Loucy (cell line): ENCODE measurements at regions not wholly inside any gene's neighbourhood (a gene's known extent, or its start where the extent isn't known, plus 50 kb on each side); places are given as distances from the start of the nearest gene placed in this dataset.

Source experiments
- H2AFZ ChIP-seq: fragments of 200-600 bp; sonication (generic); 2 replicates; pipeline ENCODE4 v1.6.0; 2016; ENCODE audit warnings: antibody characterized with exemption, mild to moderate bottlenecking, low read length, moderate library complexity
- H3F3A ChIP-seq: fragments of 200-600 bp; 2 replicates; pipeline ENCODE4 v1.6.0; 2016; ENCODE audit warnings: antibody characterized with exemption, low read depth, mild to moderate bottlenecking
- H3K27me3 ChIP-seq: fragments of 200-600 bp; sonication (generic); 2 replicates; pipeline ENCODE4 v1.6.1; 2014; ENCODE audit warnings: low read length, mild to moderate bottlenecking; ENCODE audit not compliant: insufficient read depth, poor library complexity, severe bottlenecking
- H3K36me3 ChIP-seq: fragments of 200-600 bp; sonication (generic); 2 replicates; pipeline ENCODE4 v1.6.1; 2016; ENCODE audit warnings: low read length; ENCODE audit not compliant: insufficient read depth
- H3K4me1 ChIP-seq: fragments of 200-600 bp; sonication (generic); 2 replicates; pipeline ENCODE4 v1.5.1; 2014; ENCODE audit warnings: low read length, mild to moderate bottlenecking; ENCODE audit not compliant: insufficient read depth, poor library complexity, severe bottlenecking
- H3K4me2 ChIP-seq: fragments of 200-600 bp; sonication (generic); 2 replicates; pipeline ENCODE4 v1.6.0; 2014; ENCODE audit warnings: antibody characterized with exemption, low read length, low read depth, mild to moderate bottlenecking; ENCODE audit not compliant: poor library complexity, severe bottlenecking
- H3K4me3 ChIP-seq: fragments of 200-600 bp; sonication (generic); 2 replicates; pipeline ENCODE4 v1.5.1; 2014; ENCODE audit warnings: low read length, mild to moderate bottlenecking, mixed read lengths; ENCODE audit not compliant: poor library complexity, severe bottlenecking
- H3K79me2 ChIP-seq: fragments of 200-600 bp; sonication (generic); 2 replicates; pipeline ENCODE4 v1.6.1; 2014; ENCODE audit warnings: low read length; ENCODE audit not compliant: insufficient read depth
- H3K9ac ChIP-seq: fragments of 200-600 bp; sonication (generic); 2 replicates; pipeline ENCODE4 v1.6.0; 2014; ENCODE audit warnings: mild to moderate bottlenecking, low read depth, low read length, moderate library complexity; ENCODE audit not compliant: poor library complexity, severe bottlenecking
- H3K9me2 ChIP-seq: fragments of 200-600 bp; sonication (generic); replicated peaks from 2 replicates; pipeline ENCODE4 v1.6.1; 2016; ENCODE audit warnings: low read depth, low read length, mixed read lengths
- H3K9me3 ChIP-seq: fragments of 200-600 bp; sonication (generic); 2 replicates; pipeline ENCODE4 v1.6.1; 2014; ENCODE audit warnings: mild to moderate bottlenecking, antibody characterized with exemption, low read length, low read depth; ENCODE audit not compliant: insufficient read depth
- H4K20me1 ChIP-seq: fragments of 200-600 bp; sonication (generic); 2 replicates; pipeline ENCODE4 v1.6.0; 2014; ENCODE audit warnings: antibody characterized with exemption, low read length, mild to moderate bottlenecking; ENCODE audit not compliant: insufficient read depth, poor library complexity, severe bottlenecking
- EZH2phosphoT487 ChIP-seq: fragments of 200-600 bp; IDR thresholded peaks from 2 replicates; pipeline ENCODE4 v1.6.1; 2018; ENCODE audit warnings: antibody characterized with exemption, mild to moderate bottlenecking, moderate library complexity, borderline replicate concordance
- TF ChIP-seq, protein P1 (sequence below): fragments of 200-600 bp; sonication (generic); conservative IDR thresholded peaks from 2 replicates; pipeline ENCODE4 v1.5.1; 2014; ENCODE audit warnings: mild to moderate bottlenecking, antibody characterized with exemption, low read length

DNA sequence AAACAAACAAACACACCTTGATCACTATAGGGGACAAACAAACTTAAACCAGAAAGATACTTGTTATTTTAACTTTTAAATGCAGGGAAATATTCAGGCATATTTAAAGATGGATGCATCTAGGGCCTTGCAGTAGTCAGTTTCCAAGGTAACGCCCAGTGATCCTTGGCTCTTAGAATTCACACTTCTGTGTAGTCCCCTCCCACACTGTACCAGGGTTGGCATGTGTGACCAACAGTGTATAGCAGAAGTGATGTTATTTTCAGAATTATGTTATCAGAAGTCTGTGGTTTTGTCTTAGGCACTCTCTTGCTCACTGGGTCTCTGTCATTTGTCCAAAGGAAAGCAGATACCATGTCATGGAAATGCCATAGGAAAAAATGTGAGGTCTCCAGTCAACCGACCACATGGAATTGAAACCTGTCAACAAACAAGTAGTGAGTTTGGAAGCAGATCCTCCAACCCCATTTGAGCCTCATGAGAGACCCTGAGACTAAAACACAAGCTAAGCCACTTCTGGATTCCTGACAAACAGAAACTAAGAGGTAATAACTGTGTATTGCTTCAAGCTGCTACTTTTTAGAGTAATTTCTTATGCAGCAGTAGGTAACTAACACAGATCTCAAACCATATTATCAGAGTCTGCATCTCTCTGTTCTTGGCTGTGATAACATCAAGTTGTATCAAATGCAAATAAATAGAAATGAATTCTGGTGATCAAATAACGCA lies 670.3 kb downstream of the KCTD8 start:
- Histone ChIP-seq H3K4me3 (no peak overlapping the region), H3K4me1 (no peaks in the 10 kb centered on the region)

DNA sequence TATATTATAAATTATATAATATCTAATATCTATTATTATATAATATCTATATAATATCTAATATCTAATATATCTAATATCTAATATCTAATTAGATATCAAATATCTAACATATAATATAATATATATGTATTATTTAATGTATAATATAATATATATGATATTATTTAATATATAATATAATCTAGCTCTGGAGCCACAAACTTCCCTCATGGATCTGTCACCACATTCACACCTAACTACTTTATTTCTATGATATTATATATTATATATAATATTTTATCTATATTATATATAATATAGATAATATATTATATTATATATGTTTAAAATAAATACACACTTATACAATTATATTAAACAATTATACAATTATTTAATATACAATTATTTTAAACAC lies 667.5 kb downstream of the KCTD8 start:
- no peaks in the 10 kb centered on the region for H3K9me3 ChIP-seq
- H3K4me3 ChIP-seq, result no peak overlapping the region
- H3K9me2 ChIP-seq, result no peaks in the 10 kb centered on the region
- no peaks in the 10 kb centered on the region for H3F3A ChIP-seq
- H3K9ac ChIP-seq, result no peak overlapping the region
- no peaks in the 10 kb centered on the region for H3K79me2 ChIP-seq
- H3K36me3 ChIP-seq, result no peaks in the 10 kb centered on the region
- TF ChIP-seq EZH2phosphoT487, result no peak
- TF ChIP-seq, protein P1, sequence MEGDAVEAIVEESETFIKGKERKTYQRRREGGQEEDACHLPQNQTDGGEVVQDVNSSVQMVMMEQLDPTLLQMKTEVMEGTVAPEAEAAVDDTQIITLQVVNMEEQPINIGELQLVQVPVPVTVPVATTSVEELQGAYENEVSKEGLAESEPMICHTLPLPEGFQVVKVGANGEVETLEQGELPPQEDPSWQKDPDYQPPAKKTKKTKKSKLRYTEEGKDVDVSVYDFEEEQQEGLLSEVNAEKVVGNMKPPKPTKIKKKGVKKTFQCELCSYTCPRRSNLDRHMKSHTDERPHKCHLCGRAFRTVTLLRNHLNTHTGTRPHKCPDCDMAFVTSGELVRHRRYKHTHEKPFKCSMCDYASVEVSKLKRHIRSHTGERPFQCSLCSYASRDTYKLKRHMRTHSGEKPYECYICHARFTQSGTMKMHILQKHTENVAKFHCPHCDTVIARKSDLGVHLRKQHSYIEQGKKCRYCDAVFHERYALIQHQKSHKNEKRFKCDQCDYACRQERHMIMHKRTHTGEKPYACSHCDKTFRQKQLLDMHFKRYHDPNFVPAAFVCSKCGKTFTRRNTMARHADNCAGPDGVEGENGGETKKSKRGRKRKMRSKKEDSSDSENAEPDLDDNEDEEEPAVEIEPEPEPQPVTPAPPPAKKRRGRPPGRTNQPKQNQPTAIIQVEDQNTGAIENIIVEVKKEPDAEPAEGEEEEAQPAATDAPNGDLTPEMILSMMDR, result no peak
- H3K27me3 ChIP-seq, result no peaks in the 10 kb centered on the region
- H2AFZ ChIP-seq, result no peak overlapping the region
- H3K4me2 ChIP-seq, result no peak overlapping the region
- no peaks in the 10 kb centered on the region for H4K20me1 ChIP-seq
- no peaks in the 10 kb centered on the region for H3K4me1 ChIP-seq

More for the DNA sequence above, 670.3 kb downstream of the KCTD8 start:
- no peaks in the 10 kb centered on the region for H3F3A ChIP-seq
- H4K20me1 ChIP-seq, result no peaks in the 10 kb centered on the region
- H3K9me3 ChIP-seq, result no peaks in the 10 kb centered on the region
- H3K27me3 ChIP-seq, result no peaks in the 10 kb centered on the region
- no peaks in the 10 kb centered on the region for H3K36me3 ChIP-seq
- TF ChIP-seq EZH2phosphoT487, result no peak
- TF ChIP-seq, protein P1, result no peak
- H2AFZ ChIP-seq, result no peak overlapping the region
- H3K79me2 ChIP-seq, result no peaks in the 10 kb centered on the region
- no peak overlapping the region for H3K4me2 ChIP-seq
- H3K9ac ChIP-seq, result no peak overlapping the region
- H3K9me2 ChIP-seq, result no peaks in the 10 kb centered on the region

DNA sequence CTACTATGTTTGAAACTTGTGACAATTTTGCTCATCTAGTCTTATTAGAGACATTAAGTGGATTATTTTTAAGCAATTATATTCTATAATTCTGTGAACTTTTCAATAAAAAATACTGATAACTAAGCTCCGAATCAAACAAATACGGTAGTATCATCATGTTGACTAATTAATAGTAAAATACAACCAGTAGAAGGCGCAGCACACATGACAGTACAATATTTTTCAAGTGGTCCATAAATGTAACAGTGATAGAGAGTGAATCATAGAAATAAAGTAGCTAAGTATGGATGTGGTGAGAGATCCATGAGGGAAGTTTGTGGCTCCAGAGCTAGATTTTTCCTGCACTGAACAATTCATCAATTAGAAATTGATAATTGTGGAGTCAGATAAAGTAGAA lies 666.2 kb downstream of the KCTD8 start:
- Histone ChIP-seq H2AFZ (no peak overlapping the region), H3K4me3 (no peak overlapping the region), H3K4me1 (no peaks in the 10 kb centered on the region), H3K27me3 (no peaks in the 10 kb centered on the region), H3K9me3 (no peaks in the 10 kb centered on the region), H3K9ac (no peak overlapping the region), H3K9me2 (no peaks in the 10 kb centered on the region), H3F3A (no peaks in the 10 kb centered on the region), H3K4me2 (no peak overlapping the region), H3K36me3 (no peaks in the 10 kb centered on the region), H4K20me1 (no peaks in the 10 kb centered on the region), H3K79me2 (no peaks in the 10 kb centered on the region)
- no peak for TF ChIP-seq EZH2phosphoT487
- TF ChIP-seq, protein P1, result peak; percentile 13; the same call in 1 of the 2 replicates
